ENCODE measurements at regions not wholly inside any gene's neighbourhood (a gene's known extent, or its start where the extent isn't known, plus 50 kb on each side); places are given as distances from the start of the nearest gene placed in this dataset.

- intact Hi-C loops (cut with micrococcal nuclease): no loop called here
- Histone ChIP-seq H3K79me2 (ENCODE audit: control insufficient read depth, insufficient read depth, low read length) (no peaks in the 10 kb centered on the region), H3K4me2 (replicated peaks; ENCODE audit: low read depth, low read length, poor library complexity, severe bottlenecking) (no peak overlapping the region), H3K27me3 (replicated peaks in 1 of 4; ENCODE audit: control extremely low read depth in 1 of 4, control insufficient read depth in 3 of 4, insufficient read depth in 4 of 4, low read length in 3 of 4) (no peaks in the 10 kb centered on the region), H3K4me3 (ENCODE audit: control extremely low read depth in 1 of 5, extremely low read depth in 1 of 5, insufficient read depth in 1 of 5, low read depth in 2 of 5, low read length in 4 of 5) (no peak overlapping the region), H3K9me3 (ENCODE audit: control extremely low read depth in 1 of 3, control insufficient read depth in 2 of 3, insufficient read depth in 1 of 3, low read length in 2 of 3) (no peaks in the 10 kb centered on the region), H3K36me3 (replicated peaks in 1 of 2; ENCODE audit: control extremely low read depth in 1 of 2, control insufficient read depth in 1 of 2, extremely low read depth in 1 of 2, insufficient read depth in 2 of 2, low read length in 1 of 2) (no peaks in the 10 kb centered on the region), H3K4me1 (ENCODE audit: control insufficient read depth in 2 of 2, insufficient read depth in 2 of 2, low read length in 2 of 2) (no peaks in the 10 kb centered on the region), H4K20me1 (ENCODE audit: control insufficient read depth, insufficient read depth, low read length, poor library complexity, severe bottlenecking) (no peaks in the 10 kb centered on the region), H2AFZ (ENCODE audit: insufficient read depth, low read depth, low read length, poor library complexity, severe bottlenecking) (no peak overlapping the region), H3K9ac (ENCODE audit: low read length) (no peak overlapping the region), H3K27ac (ENCODE audit: low read length in 2 of 2) (no peak overlapping the region)
- Mint-ChIP-seq H3K27me3 (no peaks in the 10 kb centered on the region), H3K4me1 (no peaks in the 10 kb centered on the region), H3K4me3 (no peak overlapping the region), H3K9me3 (ENCODE audit: insufficient read depth) (peaks cover 6% of the 10 kb centered on the region), H3K27ac (no peak overlapping the region)
- POLR2A ChIA-PET: no interaction called here
- ATAC-seq (ENCODE audit: low read depth) (no peak), DNase-seq (no peak)
- CTCF ChIA-PET: no interaction called here
- no peak for TF ChIP-seq EZH2 (IDR thresholded peaks at IDR 0.05; ENCODE audit: borderline replicate concordance, insufficient read depth, low read depth, low read length, poor library complexity, severe bottlenecking)
- no peak for TF ChIP-seq CTCF (IDR thresholded peaks at IDR 0.05)
- WGBS (ENCODE audit: insufficient coverage): 50% methylated on average over 2 of the region's 3 CpGs
Measured at GRCh38 chr12:19044430-19044829, 85.1 kb upstream of the PLEKHA5 start.

GRCh38 chr12:19044891-19045290 is 84.6 kb upstream of the PLEKHA5 start:
- H3K27me3 Mint-ChIP-seq: no peaks in the 10 kb centered on the region
- POLR2A ChIA-PET: no interaction called here
- Histone ChIP-seq H3K36me3 (replicated peaks in 1 of 2; ENCODE audit: control extremely low read depth in 1 of 2, control insufficient read depth in 1 of 2, extremely low read depth in 1 of 2, insufficient read depth in 2 of 2, low read length in 1 of 2) (no peaks in the 10 kb centered on the region), H3K79me2 (ENCODE audit: control insufficient read depth, insufficient read depth, low read length) (no peaks in the 10 kb centered on the region), H3K4me1 (ENCODE audit: control insufficient read depth in 2 of 2, insufficient read depth in 2 of 2, low read length in 2 of 2) (no peaks in the 10 kb centered on the region), H3K9me3 (ENCODE audit: control extremely low read depth in 1 of 3, control insufficient read depth in 2 of 3, insufficient read depth in 1 of 3, low read length in 2 of 3) (no peaks in the 10 kb centered on the region), H3K4me3 (ENCODE audit: control extremely low read depth in 1 of 5, extremely low read depth in 1 of 5, insufficient read depth in 1 of 5, low read depth in 2 of 5, low read length in 4 of 5) (no peak overlapping the region), H3K27me3 (replicated peaks in 1 of 4; ENCODE audit: control extremely low read depth in 1 of 4, control insufficient read depth in 3 of 4, insufficient read depth in 4 of 4, low read length in 3 of 4) (no peaks in the 10 kb centered on the region), H3K27ac (ENCODE audit: low read length in 2 of 2) (no peak overlapping the region), H3K4me2 (replicated peaks; ENCODE audit: low read depth, low read length, poor library complexity, severe bottlenecking) (no peak overlapping the region), H4K20me1 (ENCODE audit: control insufficient read depth, insufficient read depth, low read length, poor library complexity, severe bottlenecking) (no peaks in the 10 kb centered on the region), H3K9ac (ENCODE audit: low read length) (no peak overlapping the region), H2AFZ (ENCODE audit: insufficient read depth, low read depth, low read length, poor library complexity, severe bottlenecking) (no peak overlapping the region)
- no peaks in the 10 kb centered on the region for H3K4me1 Mint-ChIP-seq
- ATAC-seq (ENCODE audit: low read depth): no peak
- TF ChIP-seq EZH2 (IDR thresholded peaks at IDR 0.05; ENCODE audit: borderline replicate concordance, insufficient read depth, low read depth, low read length, poor library complexity, severe bottlenecking): no peak
- no peak for TF ChIP-seq CTCF (IDR thresholded peaks at IDR 0.05)
- H3K27ac Mint-ChIP-seq: no peak overlapping the region
- H3K9me3 Mint-ChIP-seq (ENCODE audit: insufficient read depth): peaks cover 6% of the 10 kb centered on the region
- 100% methylated on average over 3 of the region's 4 CpGs for WGBS (ENCODE audit: insufficient coverage)
- H3K4me3 Mint-ChIP-seq: no peak overlapping the region
- CTCF ChIA-PET: no interaction called here
- intact Hi-C loops (cut with micrococcal nuclease): no loop called here
- no peak for DNase-seq

All from B cell (primary cell).